K562 (cell line): ENCODE measurements at regions not wholly inside any gene's neighbourhood (a gene's known extent, or its start where the extent isn't known, plus 50 kb on each side); places are given as distances from the start of the nearest gene placed in this dataset.

Experiments
- ATAC-seq: fragments of 200-7000 bp; cut with Tn5 transposase; 3 replicates; pipeline ENCODE4 v1.9.1; 2020; ENCODE audit warnings: moderate library complexity
- BruUV-seq: library from RNA; stranded (reverse); fragments of 400-500 nt; replicated peaks from 2 replicates; lab custom pipeline; 2021; lab: Mats Ljungman, UMichigan
- CTCF ChIA-PET: fragments of 300-600 bp; formaldehyde crosslinking; extraction: SDS; loops from one replicate; lab custom pipeline; 2021; ENCODE audit warnings: low intra/inter-chr PET ratio; lab: Yijun Ruan, JAX
- POLR2A ChIA-PET: fragments of 300-600, 350-650 bp; sonication (Branson Sonifier 250); formaldehyde crosslinking; extraction: SDS; loops from one replicate; lab custom pipeline; 2021; ENCODE audit warnings: antibody characterized with exemption, inconsistent platforms; lab: Yijun Ruan, JAX
- DNase-seq, 4 experiments: peaks; one replicate each; pipeline versions ENCODE4 v3.0.0 to v3.0.0-alpha.2; 2011 to 2018; ENCODE audit warnings: low spot score in 3 of 4, mixed read lengths in 3 of 4; ENCODE audit errors: extremely low read depth in 1 of 4
- FAIRE-seq: peaks from 2 replicates; lab custom pipeline; 2011; peaks lifted over from hg19 to GRCh38; lab: Jason Lieb, UNC
- H2AFZ ChIP-seq: 2 replicates; pipeline ENCODE4 v1.6.0; 2011; ENCODE audit warnings: low read depth, low read length, control low read depth, inconsistent platforms
- H3K27ac ChIP-seq: fragments of 200-600 bp; 3 replicates; pipeline ENCODE4 v1.8.0; 2011; ENCODE audit warnings: low read depth, mild to moderate bottlenecking, control low read depth, inconsistent platforms, low read length, moderate library complexity, mixed read lengths; ENCODE audit errors: extremely low read depth
- H3K27me3 ChIP-seq, 2 experiments: fragments of 300-600 bp in 1 of 2; 2 replicates in 1 of 2; 3 replicates in 1 of 2; pipeline versions ENCODE4 v1.6.0 to v1.8.0; 2011; ENCODE audit warnings: inconsistent platforms in 2 of 2, low read length in 2 of 2, mild to moderate bottlenecking in 1 of 2, mixed read lengths in 1 of 2, moderate library complexity in 1 of 2; ENCODE audit not compliant: control insufficient read depth in 2 of 2, insufficient read depth in 2 of 2
- H3K36me3 ChIP-seq: fragments of 300-600 bp; 3 replicates; pipeline ENCODE4 v1.8.0; 2011; ENCODE audit warnings: mild to moderate bottlenecking, low read length, inconsistent platforms; ENCODE audit not compliant: control insufficient read depth, insufficient read depth
- H3K4me1 ChIP-seq, 2 experiments: fragments of 200-600 bp in 1 of 2; replicated peaks in 1 of 2; 2 replicates in 1 of 2; 3 replicates in 1 of 2; pipeline versions ENCODE4 v1.5.1 to v1.8.0; 2011; ENCODE audit warnings: inconsistent platforms in 2 of 2, low read length in 2 of 2, mild to moderate bottlenecking in 1 of 2, mixed read lengths in 1 of 2, moderate library complexity in 1 of 2; ENCODE audit not compliant: control insufficient read depth in 2 of 2, insufficient read depth in 2 of 2
- H3K4me2 ChIP-seq: 2 replicates; pipeline ENCODE4 v1.6.1; 2011; ENCODE audit warnings: low read length, control low read depth, inconsistent platforms, mixed read lengths; ENCODE audit not compliant: insufficient read depth
- H3K4me3 ChIP-seq: fragments of 200-600 bp; sonication (generic), shearing (Covaris generic); 2 replicates; pipeline ENCODE4 v1.5.1; 2016; ENCODE audit warnings: control low read depth, inconsistent platforms
- H3K79me2 ChIP-seq: fragments of 200-600 bp; 3 replicates; pipeline ENCODE4 v1.8.0; 2011; ENCODE audit warnings: low read length, inconsistent platforms; ENCODE audit not compliant: control insufficient read depth, insufficient read depth
- H3K9ac ChIP-seq, 2 experiments: 2 replicates each; pipeline versions ENCODE4 v1.6.0 to v1.6.1; 2011; ENCODE audit warnings: low read depth in 2 of 2, low read length in 2 of 2, control low read depth in 1 of 2, inconsistent platforms in 1 of 2, mild to moderate bottlenecking in 1 of 2, mixed read lengths in 1 of 2; ENCODE audit not compliant: insufficient read depth in 1 of 2
- H3K9me1 ChIP-seq: one replicate; pipeline ENCODE4 v1.6.0; 2011; ENCODE audit warnings: inconsistent platforms, mild to moderate bottlenecking, low read length, moderate library complexity; ENCODE audit not compliant: control insufficient read depth, insufficient read depth
- H3K9me3 ChIP-seq: replicated peaks from 2 replicates; pipeline ENCODE4 v1.5.1; 2011; ENCODE audit warnings: low read depth, low read length, inconsistent platforms; ENCODE audit not compliant: control insufficient read depth, insufficient read depth
- H4K20me1 ChIP-seq: replicated peaks from 2 replicates; pipeline ENCODE4 v1.6.1; 2011; ENCODE audit warnings: low read length, inconsistent platforms, mixed read lengths; ENCODE audit not compliant: control insufficient read depth, insufficient read depth
- CBX1 ChIP-seq: sonication (generic); IDR thresholded peaks from 2 replicates; pipeline ENCODE4 v1.6.1; 2016; ENCODE audit warnings: antibody characterized with exemption, low read depth, mild to moderate bottlenecking
- HSF4 ChIP-seq: fragments of 250-450 bp; sonication (Bioruptor Pico); IDR thresholded peaks from 2 replicates; pipeline ENCODE4 v2.1.2; 2022; ENCODE audit warnings: mild to moderate bottlenecking, moderate library complexity, borderline replicate concordance
- ZNF77 ChIP-seq: fragments of 250-450 bp; sonication (Bioruptor Pico); IDR thresholded peaks from 2 replicates; pipeline ENCODE4 v1.5.0; 2020
- ZSCAN32 ChIP-seq: fragments of 450-650 bp; formaldehyde crosslinking; IDR thresholded peaks from 2 replicates; pipeline ENCODE4 v1.4.0; 2020; ENCODE audit warnings: mild to moderate bottlenecking, moderate library complexity
- WGBS: fragments of 100-300 bp; shearing (Covaris generic); methylation state at CpG from one replicate; pipeline ENCODE4 v1.1.6; 2016; ENCODE audit warnings: low coverage, mixed read lengths; ENCODE audit not compliant: insufficient coverage; ENCODE audit errors: missing lambda C conversion rate; 5-methylcytosine and 5-hydroxymethylcytosine counted together
- in situ Hi-C: fragments of 300-500 bp; cut with MboI; formaldehyde crosslinking; loops from 4 replicates; pipeline ENCODE4 v1.15.0; 2018; ENCODE audit warnings: inconsistent platforms, mixed read lengths
- intact Hi-C: fragments of 100-400 bp; cut with micrococcal nuclease; formaldehyde crosslinking; loops from 2 replicates; pipeline ENCODE4 v1.14.2; 2022
- TF ChIP-seq, protein P1 (sequence below): fragments of 250-450 bp; sonication (Bioruptor Pico); IDR thresholded peaks from 2 replicates; pipeline ENCODE4 v1.4.0; 2020; ENCODE audit warnings: mild to moderate bottlenecking, moderate library complexity

DNA sequence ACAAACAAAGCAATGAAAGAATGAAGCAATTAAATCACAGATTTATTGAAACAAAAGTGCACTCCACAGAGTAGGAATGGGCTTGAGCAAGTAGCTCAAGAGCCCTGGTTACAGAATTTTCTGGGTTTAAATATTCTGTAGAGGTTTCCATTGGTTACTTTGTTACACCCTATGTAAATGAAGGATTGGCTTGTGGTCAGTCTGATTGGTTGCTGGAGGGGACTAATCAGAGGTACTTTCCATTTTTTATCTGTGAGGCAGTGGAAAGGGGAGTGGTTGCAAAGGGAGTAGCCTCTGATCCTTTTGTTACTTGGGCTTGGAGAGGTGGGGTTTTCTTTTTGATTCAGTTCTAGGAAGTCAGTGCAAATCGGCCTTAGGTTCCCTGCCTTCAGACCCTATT, 253.3 kb downstream of the ARL6IP6 start:
- H3K9me3 ChIP-seq: no peaks in the 10 kb centered on the region; the same call in 1 of the 2 replicates
- H3K27me3 ChIP-seq: no peaks in the 10 kb centered on the region
- in situ Hi-C loops: no loop called here
- no peaks in the 10 kb centered on the region for H3K79me2 ChIP-seq
- no peak overlapping the region for H3K4me3 ChIP-seq
- no peaks in the 10 kb centered on the region for H4K20me1 ChIP-seq
- no peak overlapping the region for H3K27ac ChIP-seq
- ChIA-PET CTCF (no interaction called here), POLR2A (no interaction called here)
- ATAC-seq (no peak), DNase-seq (no peak), FAIRE-seq (no peak)
- H2AFZ ChIP-seq: no peak overlapping the region
- H3K36me3 ChIP-seq: no peaks in the 10 kb centered on the region
- H3K4me2 ChIP-seq: no peak overlapping the region
- no peak for TF ChIP-seq HSF4 (CRISPR knock-in tag)
- no peaks in the 10 kb centered on the region for H3K4me1 ChIP-seq
- WGBS: 0% methylated on average over 1 of the region's 1 CpG
- no peaks in the 10 kb centered on the region for H3K9me1 ChIP-seq
- no peak overlapping the region for H3K9ac ChIP-seq
- no TSS peak for BruUV-seq
- intact Hi-C loops: no loop called here

DNA sequence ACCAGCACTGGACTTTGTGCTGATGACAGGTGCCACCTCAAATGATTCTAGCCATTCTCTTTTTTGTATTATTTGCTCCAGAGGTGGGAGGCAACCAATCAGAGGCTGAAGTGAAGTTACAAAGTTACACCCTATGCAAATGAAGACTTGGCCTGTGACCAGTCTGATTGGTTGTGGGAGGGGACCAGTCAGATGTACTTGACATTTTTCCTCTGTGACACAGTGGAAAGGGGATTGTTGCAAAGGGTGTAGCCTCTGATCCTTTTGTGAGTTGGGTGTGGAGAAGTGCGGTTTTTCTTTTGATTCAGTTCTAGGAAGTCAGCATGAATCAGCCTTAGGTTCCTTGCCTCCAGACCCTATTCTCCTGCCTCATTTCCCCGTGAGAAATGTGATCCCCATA, 244.0 kb downstream of the ARL6IP6 start:
- FAIRE-seq (no peak), ATAC-seq (no peak), DNase-seq (no peak)
- 0 out of 2 replicates have a peak, but pooled peaks cover 2% of the 10 kb centered on the region for H3K9me3 ChIP-seq
- H3K4me2 ChIP-seq: no peak overlapping the region
- no peaks in the 10 kb centered on the region for H3K79me2 ChIP-seq
- no peaks in the 10 kb centered on the region for H4K20me1 ChIP-seq
- H3K4me3 ChIP-seq: no peak overlapping the region
- TF ChIP-seq ZNF77 (CRISPR knock-in tag): no peak
- TF ChIP-seq ZSCAN32 (CRISPR knock-in tag): no peak
- TF ChIP-seq, protein P1, sequence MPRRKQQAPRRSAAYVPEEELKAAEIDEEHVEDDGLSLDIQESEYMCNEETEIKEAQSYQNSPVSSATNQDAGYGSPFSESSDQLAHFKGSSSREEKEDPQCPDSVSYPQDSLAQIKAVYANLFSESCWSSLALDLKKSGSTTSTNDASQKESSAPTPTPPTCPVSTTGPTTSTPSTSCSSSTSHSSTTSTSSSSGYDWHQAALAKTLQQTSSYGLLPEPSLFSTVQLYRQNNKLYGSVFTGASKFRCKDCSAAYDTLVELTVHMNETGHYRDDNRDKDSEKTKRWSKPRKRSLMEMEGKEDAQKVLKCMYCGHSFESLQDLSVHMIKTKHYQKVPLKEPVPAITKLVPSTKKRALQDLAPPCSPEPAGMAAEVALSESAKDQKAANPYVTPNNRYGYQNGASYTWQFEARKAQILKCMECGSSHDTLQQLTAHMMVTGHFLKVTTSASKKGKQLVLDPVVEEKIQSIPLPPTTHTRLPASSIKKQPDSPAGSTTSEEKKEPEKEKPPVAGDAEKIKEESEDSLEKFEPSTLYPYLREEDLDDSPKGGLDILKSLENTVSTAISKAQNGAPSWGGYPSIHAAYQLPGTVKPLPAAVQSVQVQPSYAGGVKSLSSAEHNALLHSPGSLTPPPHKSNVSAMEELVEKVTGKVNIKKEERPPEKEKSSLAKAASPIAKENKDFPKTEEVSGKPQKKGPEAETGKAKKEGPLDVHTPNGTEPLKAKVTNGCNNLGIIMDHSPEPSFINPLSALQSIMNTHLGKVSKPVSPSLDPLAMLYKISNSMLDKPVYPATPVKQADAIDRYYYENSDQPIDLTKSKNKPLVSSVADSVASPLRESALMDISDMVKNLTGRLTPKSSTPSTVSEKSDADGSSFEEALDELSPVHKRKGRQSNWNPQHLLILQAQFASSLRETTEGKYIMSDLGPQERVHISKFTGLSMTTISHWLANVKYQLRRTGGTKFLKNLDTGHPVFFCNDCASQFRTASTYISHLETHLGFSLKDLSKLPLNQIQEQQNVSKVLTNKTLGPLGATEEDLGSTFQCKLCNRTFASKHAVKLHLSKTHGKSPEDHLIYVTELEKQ (CRISPR knock-in tag): no peak
- TF ChIP-seq CBX1: no peak
- in situ Hi-C loops: no loop called here
- intact Hi-C loops: no loop called here
- no peaks in the 10 kb centered on the region for H3K4me1 ChIP-seq
- no peaks in the 10 kb centered on the region for H3K9me1 ChIP-seq
- no peaks in the 10 kb centered on the region for H3K36me3 ChIP-seq
- no peak overlapping the region for H2AFZ ChIP-seq
- no TSS peak for BruUV-seq
- ChIA-PET CTCF (no interaction called here), POLR2A (no interaction called here)
- H3K27me3 ChIP-seq: no peaks in the 10 kb centered on the region
- no peak overlapping the region for H3K9ac ChIP-seq
- no peak overlapping the region for H3K27ac ChIP-seq
- 0% methylated on average over 2 of the region's 2 CpGs for whole genome bisulfite sequencing
